ENCODE measurements at regions not wholly inside any gene's neighbourhood (a gene's known extent, or its start where the extent isn't known, plus 50 kb on each side); places are given as distances from the start of the nearest gene placed in this dataset.
"Not testable (repeated sequence)": the region's sequence is repeated elsewhere in the genome, so short reads cannot be mapped to it uniquely, and the experiment has no call there.

GRCh38 chr11:22928207-22928917 is 68.1 kb upstream of the CCDC179 start:
- H3K4me1 Mint-ChIP-seq (ENCODE audit: low read depth): peaks cover 9% of the 10 kb centered on the region; the same call in 1 of the 2 replicates
- TF ChIP-seq CTCF (IDR thresholded peaks at IDR 0.05): peak; percentile 23; the same call in 1 of the 2 replicates
- no peak overlapping the region for H3K27ac Mint-ChIP-seq
- H3K27me3 Mint-ChIP-seq (ENCODE audit: insufficient read depth): no peaks in the 10 kb centered on the region; the same call in none of the 2 replicates
- no peak overlapping the region for H3K4me3 Mint-ChIP-seq
- DNase-seq: no peak
- H3K36me3 Mint-ChIP-seq (ENCODE audit: low read depth): no peaks in the 10 kb centered on the region
- H3K9me3 Mint-ChIP-seq: no peaks in the 10 kb centered on the region

- Mint-ChIP-seq H3K36me3 (ENCODE audit: low read depth) (no peaks in the 10 kb centered on the region), H3K9me3 (no peaks in the 10 kb centered on the region), H3K4me1 (ENCODE audit: low read depth) (peaks cover 9% of the 10 kb centered on the region; the same call in 1 of the 2 replicates), H3K4me3 (peak overlapping the region; percentile 31; the same call in 1 of the 2 replicates), H3K27ac (no peak overlapping the region), H3K27me3 (ENCODE audit: insufficient read depth) (no peaks in the 10 kb centered on the region; the same call in none of the 2 replicates)
- DNase-seq: no peak
- TF ChIP-seq CTCF (IDR thresholded peaks at IDR 0.05): no peak
Measured at GRCh38 chr11:22930816-22931594, 70.7 kb upstream of the CCDC179 start.

- Mint-ChIP-seq H3K27me3 (ENCODE audit: insufficient read depth) (no peaks in the 10 kb centered on the region), H3K4me1 (ENCODE audit: low read depth) (no peaks in the 10 kb centered on the region), H3K4me3 (no peak overlapping the region), H3K9me3 (peaks cover 7% of the 10 kb centered on the region), H3K27ac (no peak overlapping the region), H3K36me3 (ENCODE audit: low read depth) (no peaks in the 10 kb centered on the region)
- TF ChIP-seq CTCF (IDR thresholded peaks at IDR 0.05): no peak
- no peak for DNase-seq
Measured at GRCh38 chr11:22938691-22939090, 78.4 kb upstream of the CCDC179 start.

GRCh38 chr11:22941544-22941943 is 81.3 kb upstream of the CCDC179 start:
- not testable (repeated sequence) for H3K4me1 Mint-ChIP-seq (ENCODE audit: low read depth); H3K27ac Mint-ChIP-seq; DNase-seq; H3K27me3 Mint-ChIP-seq (ENCODE audit: insufficient read depth); H3K4me3 Mint-ChIP-seq; H3K36me3 Mint-ChIP-seq (ENCODE audit: low read depth); H3K9me3 Mint-ChIP-seq

- no peak for DNase-seq
- no peaks in the 10 kb centered on the region for H3K36me3 Mint-ChIP-seq (ENCODE audit: low read depth)
- TF ChIP-seq CTCF (IDR thresholded peaks at IDR 0.05): no peak
- H3K9me3 Mint-ChIP-seq: peaks cover 10% of the 10 kb centered on the region; the same call in 1 of the 2 replicates
- no peak overlapping the region for H3K27ac Mint-ChIP-seq
- H3K27me3 Mint-ChIP-seq (ENCODE audit: insufficient read depth): no peaks in the 10 kb centered on the region
- no peak overlapping the region for H3K4me3 Mint-ChIP-seq
- no peaks in the 10 kb centered on the region for H3K4me1 Mint-ChIP-seq (ENCODE audit: low read depth)
Measured at GRCh38 chr11:22957786-22958185, 97.5 kb upstream of the CCDC179 start.

GRCh38 chr11:22974251-22974650 is 114.0 kb upstream of the CCDC179 start:
- H3K36me3 Mint-ChIP-seq (ENCODE audit: low read depth): no peaks in the 10 kb centered on the region
- no peak overlapping the region for H3K27ac Mint-ChIP-seq
- H3K9me3 Mint-ChIP-seq: peaks cover 13% of the 10 kb centered on the region; the same call in 1 of the 2 replicates
- H3K4me1 Mint-ChIP-seq (ENCODE audit: low read depth): no peaks in the 10 kb centered on the region
- H3K27me3 Mint-ChIP-seq (ENCODE audit: insufficient read depth): peaks cover 1% of the 10 kb centered on the region; the same call in 1 of the 2 replicates
- DNase-seq: no peak
- no peak for TF ChIP-seq CTCF (IDR thresholded peaks at IDR 0.05)
- H3K4me3 Mint-ChIP-seq: no peak overlapping the region

Data from HFFc6 (cell line).